ENCODE measurements at regions not wholly inside any gene's neighbourhood (a gene's known extent, or its start where the extent isn't known, plus 50 kb on each side); places are given as distances from the start of the nearest gene placed in this dataset.

- Mint-ChIP-seq H3K36me3 (no peaks in the 10 kb centered on the region), H3K27me3 (no peaks in the 10 kb centered on the region), H3K9me3 (peaks cover 0 to 5% (median 0%) of the 10 kb centered on the region in 11 donors), H3K27ac (no peak overlapping the region), H3K4me1 (no peaks in the 10 kb centered on the region), H3K4me3 (no peak overlapping the region)
- Histone ChIP-seq H3K27ac (ENCODE audit: low read depth, low read length) (no peak overlapping the region), H3K4me1 (ENCODE audit: control insufficient read depth in 2 of 2, insufficient read depth in 2 of 2, low read length in 2 of 2) (no peaks in the 10 kb centered on the region), H3K36me3 (ENCODE audit: control insufficient read depth in 2 of 3, insufficient read depth in 3 of 3, low read length in 3 of 3) (no peaks in the 10 kb centered on the region), H3K27me3 (ENCODE audit: control insufficient read depth in 2 of 2, insufficient read depth in 2 of 2, low read length in 2 of 2) (no peaks in the 10 kb centered on the region), H3K4me3 (ENCODE audit: low read length) (no peak overlapping the region), H3K9me3 (ENCODE audit: control insufficient read depth in 2 of 3, low read length in 3 of 3) (no peaks in the 10 kb centered on the region)
- CTCF ChIA-PET = no interaction called here
- intact Hi-C loops (cut with micrococcal nuclease) = no loop called here
- DNase-seq (no peak), ATAC-seq (no peak)
- POLR2A ChIA-PET = no interaction called here
Measured at GRCh38 chr6:50979171-50979525, 160.5 kb downstream of the TFAP2B start.

- CTCF ChIA-PET = no interaction called here
- Mint-ChIP-seq H3K36me3 (no peaks in the 10 kb centered on the region), H3K27me3 (peaks cover 0 to 3% (median 0%) of the 10 kb centered on the region in 5 donors), H3K4me1 (no peaks in the 10 kb centered on the region), H3K9me3 (peaks cover 0 to 5% (median 0%) of the 10 kb centered on the region in 11 donors), H3K4me3 (no peak overlapping the region), H3K27ac (no peak overlapping the region)
- no peak overlapping the region for H3K4me3 ChIP-seq (ENCODE audit: low read length)
- no peak overlapping the region for H3K27ac ChIP-seq (ENCODE audit: low read depth, low read length)
- DNase-seq (no peak), ATAC-seq (no peak)
- no peaks in the 10 kb centered on the region for H3K27me3 ChIP-seq (ENCODE audit: control insufficient read depth in 2 of 2, insufficient read depth in 2 of 2, low read length in 2 of 2)
- H3K36me3 ChIP-seq (ENCODE audit: control insufficient read depth in 2 of 3, insufficient read depth in 3 of 3, low read length in 3 of 3) = no peaks in the 10 kb centered on the region
- intact Hi-C loops (cut with micrococcal nuclease) = no loop called here
- POLR2A ChIA-PET = no interaction called here
- H3K9me3 ChIP-seq (ENCODE audit: control insufficient read depth in 2 of 3, low read length in 3 of 3) = no peaks in the 10 kb centered on the region
- H3K4me1 ChIP-seq (ENCODE audit: control insufficient read depth in 2 of 2, insufficient read depth in 2 of 2, low read length in 2 of 2) = no peaks in the 10 kb centered on the region
Measured at GRCh38 chr6:50984135-50984534, 165.5 kb downstream of the TFAP2B start.

GRCh38 chr6:50986319-50986718 lies 167.6 kb downstream of the TFAP2B start:
- Mint-ChIP-seq H3K27me3 (peaks cover 0 to 3% (median 0%) of the 10 kb centered on the region in 5 donors), H3K36me3 (no peaks in the 10 kb centered on the region), H3K9me3 (peaks cover 0 to 5% (median 0%) of the 10 kb centered on the region in 11 donors), H3K27ac (no peak overlapping the region), H3K4me1 (no peaks in the 10 kb centered on the region), H3K4me3 (no peak overlapping the region)
- CTCF ChIA-PET = no interaction called here
- ATAC-seq = no peak
- no peaks in the 10 kb centered on the region for H3K4me1 ChIP-seq (ENCODE audit: control insufficient read depth in 2 of 2, insufficient read depth in 2 of 2, low read length in 2 of 2)
- H3K27ac ChIP-seq (ENCODE audit: low read depth, low read length) = no peak overlapping the region
- no peaks in the 10 kb centered on the region for H3K9me3 ChIP-seq (ENCODE audit: control insufficient read depth in 2 of 3, low read length in 3 of 3)
- no peaks in the 10 kb centered on the region for H3K36me3 ChIP-seq (ENCODE audit: control insufficient read depth in 2 of 3, insufficient read depth in 3 of 3, low read length in 3 of 3)
- no peak for DNase-seq
- POLR2A ChIA-PET = no interaction called here
- no peaks in the 10 kb centered on the region for H3K27me3 ChIP-seq (ENCODE audit: control insufficient read depth in 2 of 2, insufficient read depth in 2 of 2, low read length in 2 of 2)
- intact Hi-C loops (cut with micrococcal nuclease) = no loop called here
- H3K4me3 ChIP-seq (ENCODE audit: low read length) = no peak overlapping the region

- intact Hi-C loops (cut with micrococcal nuclease) = no loop called here
- Histone ChIP-seq H3K36me3 (ENCODE audit: control insufficient read depth in 2 of 3, insufficient read depth in 3 of 3, low read length in 3 of 3) (no peaks in the 10 kb centered on the region), H3K27ac (ENCODE audit: low read depth, low read length) (no peak overlapping the region), H3K27me3 (ENCODE audit: control insufficient read depth in 2 of 2, insufficient read depth in 2 of 2, low read length in 2 of 2) (no peaks in the 10 kb centered on the region), H3K4me3 (ENCODE audit: low read length) (no peak overlapping the region), H3K4me1 (ENCODE audit: control insufficient read depth in 2 of 2, insufficient read depth in 2 of 2, low read length in 2 of 2) (no peaks in the 10 kb centered on the region), H3K9me3 (ENCODE audit: control insufficient read depth in 2 of 3, low read length in 3 of 3) (no peaks in the 10 kb centered on the region)
- no peaks in the 10 kb centered on the region for H3K36me3 Mint-ChIP-seq
- no peak for DNase-seq
- peaks cover 0 to 5% (median 0%) of the 10 kb centered on the region in 11 donors for H3K9me3 Mint-ChIP-seq
- peaks cover 0 to 3% (median 0%) of the 10 kb centered on the region in 5 donors for H3K27me3 Mint-ChIP-seq
- H3K4me3 Mint-ChIP-seq = no peak overlapping the region
- ATAC-seq = no peak
- no peak overlapping the region for H3K27ac Mint-ChIP-seq
- CTCF ChIA-PET = no interaction called here
- POLR2A ChIA-PET = no interaction called here
- no peaks in the 10 kb centered on the region for H3K4me1 Mint-ChIP-seq
Measured at GRCh38 chr6:50989123-50989522, 170.5 kb downstream of the TFAP2B start.

GRCh38 chr6:50990750-50991446 lies 172.2 kb downstream of the TFAP2B start:
- CTCF ChIA-PET = no interaction called here
- Histone ChIP-seq H3K9me3 (ENCODE audit: control insufficient read depth in 2 of 3, low read length in 3 of 3) (no peaks in the 10 kb centered on the region), H3K36me3 (ENCODE audit: control insufficient read depth in 2 of 3, insufficient read depth in 3 of 3, low read length in 3 of 3) (no peaks in the 10 kb centered on the region), H3K27me3 (ENCODE audit: control insufficient read depth in 2 of 2, insufficient read depth in 2 of 2, low read length in 2 of 2) (no peaks in the 10 kb centered on the region), H3K4me1 (ENCODE audit: control insufficient read depth in 2 of 2, insufficient read depth in 2 of 2, low read length in 2 of 2) (no peaks in the 10 kb centered on the region), H3K4me3 (ENCODE audit: low read length) (no peak overlapping the region), H3K27ac (ENCODE audit: low read depth, low read length) (no peak overlapping the region)
- intact Hi-C loops (cut with micrococcal nuclease) = no loop called here
- ATAC-seq (no peak), DNase-seq (no peak)
- Mint-ChIP-seq H3K27ac (no peak overlapping the region), H3K4me1 (no peaks in the 10 kb centered on the region), H3K36me3 (no peaks in the 10 kb centered on the region), H3K9me3 (peaks cover 0 to 3% (median 0%) of the 10 kb centered on the region in 11 donors), H3K27me3 (peaks cover 0 to 3% (median 0%) of the 10 kb centered on the region in 5 donors), H3K4me3 (no peak overlapping the region)
- POLR2A ChIA-PET = no interaction called here

- no peaks in the 10 kb centered on the region for H3K36me3 Mint-ChIP-seq
- CTCF ChIA-PET = no interaction called here
- no peak overlapping the region for H3K27ac ChIP-seq (ENCODE audit: low read depth, low read length)
- H3K9me3 Mint-ChIP-seq = peaks cover 0 to 3% (median 0%) of the 10 kb centered on the region in 11 donors
- peaks cover 0 to 3% (median 0%) of the 10 kb centered on the region in 5 donors for H3K27me3 Mint-ChIP-seq
- no peak overlapping the region for H3K4me3 Mint-ChIP-seq
- no peak for ATAC-seq
- H3K36me3 ChIP-seq (ENCODE audit: control insufficient read depth in 2 of 3, insufficient read depth in 3 of 3, low read length in 3 of 3) = no peaks in the 10 kb centered on the region
- intact Hi-C loops (cut with micrococcal nuclease) = no loop called here
- no peaks in the 10 kb centered on the region for H3K4me1 Mint-ChIP-seq
- no peaks in the 10 kb centered on the region for H3K27me3 ChIP-seq (ENCODE audit: control insufficient read depth in 2 of 2, insufficient read depth in 2 of 2, low read length in 2 of 2)
- no peaks in the 10 kb centered on the region for H3K9me3 ChIP-seq (ENCODE audit: control insufficient read depth in 2 of 3, low read length in 3 of 3)
- no peak for DNase-seq
- no peak overlapping the region for H3K27ac Mint-ChIP-seq
- POLR2A ChIA-PET = no interaction called here
- no peaks in the 10 kb centered on the region for H3K4me1 ChIP-seq (ENCODE audit: control insufficient read depth in 2 of 2, insufficient read depth in 2 of 2, low read length in 2 of 2)
- no peak overlapping the region for H3K4me3 ChIP-seq (ENCODE audit: low read length)
Measured at GRCh38 chr6:50992232-50992631, 173.6 kb downstream of the TFAP2B start.

Measured in naive thymus-derived CD4-positive, alpha-beta T cell (primary cell).